Heart left ventricle (tissue), 16 donors: ENCODE measurements at regions not wholly inside any gene's neighbourhood (a gene's known extent, or its start where the extent isn't known, plus 50 kb on each side); places are given as distances from the start of the nearest gene placed in this dataset.

Source experiments
- ATAC-seq, 4 donors: fragments of 200-7000 bp; cut with Tn5 transposase; one replicate each; pipeline ENCODE4 v1.9.1; 2020 to 2022; ENCODE audit warnings: moderate library complexity in 4 of 4, mild to moderate bottlenecking in 3 of 4, moderate number of reproducible peaks in 1 of 4
- DNase-seq, 5 donors: peaks; one replicate each; pipeline ENCODE4 v3.0.0-alpha.2; 2020
- H3K27ac ChIP-seq, 12 donors: fragments of 200-600 bp; sonication (generic) in 4 of 12; one replicate each; pipeline versions ENCODE4 v1.5.0 to v1.8.0; 2016 to 2022; ENCODE audit warnings: mild to moderate bottlenecking in 2 of 12
- H3K27me3 ChIP-seq, 9 donors: fragments of 200-600 bp; sonication (generic) in 2 of 9; one replicate each; pipeline versions ENCODE4 v1.5.1 to v1.8.0; 2016 to 2022; ENCODE audit warnings: mild to moderate bottlenecking in 3 of 9
- H3K36me3 ChIP-seq, 9 donors: fragments of 200-600 bp; sonication (generic) in 2 of 9; one replicate each; pipeline versions ENCODE4 v1.5.0 to v1.8.0; 2018 to 2022; ENCODE audit warnings: mild to moderate bottlenecking in 2 of 9
- H3K4me1 ChIP-seq, 12 donors: fragments of 200-600 bp; sonication (generic) in 4 of 12; one replicate each; pipeline versions ENCODE4 v1.5.0 to v1.8.0; 2016 to 2022; ENCODE audit warnings: mild to moderate bottlenecking in 3 of 12
- H3K4me3 ChIP-seq, 12 donors: fragments of 200-600 bp; sonication (generic) in 4 of 12; one replicate each; pipeline versions ENCODE4 v1.5.0 to v1.8.0; 2017 to 2022; ENCODE audit warnings: mild to moderate bottlenecking in 9 of 12, moderate library complexity in 4 of 12
- H3K9me3 ChIP-seq, 12 donors: fragments of 200-600 bp; sonication (generic) in 4 of 12; one replicate each; pipeline versions ENCODE4 v1.5.0 to v1.8.0; 2016 to 2022; ENCODE audit warnings: mild to moderate bottlenecking in 1 of 12
- POLR2A ChIP-seq, 2 donors: fragments of 450-650 bp; IDR thresholded peaks; one replicate each; pipeline ENCODE4 v1.6.1; 2017; ENCODE audit warnings: antibody characterized with exemption in 2 of 2, mild to moderate bottlenecking in 2 of 2, moderate library complexity in 2 of 2
- WGBS, 4 donors: extraction: QIAGEN DNeasy Blood & Tissue Kit in 2 of 4; methylation state at CpG; one replicate each; pipeline versions ENCODE4 v1.1.5 to v1.1.7; 2013 to 2018; 5-methylcytosine and 5-hydroxymethylcytosine counted together
- intact Hi-C, 10 donors: fragments of 100-400 bp; cut with DNase I; formaldehyde crosslinking; loops; one replicate each; pipeline versions ENCODE4 v1.11.1 to v1.14.2; 2022
- TF ChIP-seq, protein P1 (sequence below), 12 donors: fragments of 200-600 bp; sonication (generic) in 4 of 12; IDR thresholded peaks; one replicate each; pipeline versions ENCODE4 v1.5.0 to v1.8.0; 2018 to 2022; ENCODE audit warnings: antibody characterized with exemption in 12 of 12, mild to moderate bottlenecking in 5 of 12
- donor health status: ischemic (EF 13 %, LVEDD 7.1; RV severe dilation, severe dysfunction).
- donor health status: healthy with polysubstance abuse.
- donor health status: DM: no; HTN: yes; CAD: no.
- donor health status: DM: no; HTN: no; CAD: no.
- donor health status: ischemic (EF 25% LVEDD 6.9; RV normal size, moderate dysfunction).
- donor health status: ischemic (EF 25% LVEDD 5.7; RV mildly dilated, moderate dysfunction).
- donor health status: healthy.
- donor health status: DM: yes; HTN: yes; CAD: no.
- donor health status: ischemic (EF 35%, LVEDD 5.7; RV mildly dilated, moderate dysfunction).
- donor health status: nonischemic (EF 11% LVEDD 7.7; RV severe dilation, severe dysfunction).
- donor health status: DM: yes; HTN: yes; CAD: no.
- donor health status: PGD.
- donor health status: ischemic (EF 29% LVEDD 5.4; RV normal size, mild dysfunction).
- donor health status: nonischemic (EF 23%, LVEDD 6.1; RV moderate dilation, normal function).

GRCh38 chr10:112006831-112007230, 176.7 kb downstream of the GPAM start:
- WGBS, 4 donors, result 62 to 80% (median 72%) methylated on average over 7 of the region's 7 CpGs
- H3K27ac ChIP-seq, result no peak overlapping the region
- intact Hi-C loops, result no loop called here
- H3K4me1 ChIP-seq, result no peaks in the 10 kb centered on the region
- no peak for TF ChIP-seq POLR2A (IDR thresholded peaks at IDR 0.05)
- TF ChIP-seq, protein P1, sequence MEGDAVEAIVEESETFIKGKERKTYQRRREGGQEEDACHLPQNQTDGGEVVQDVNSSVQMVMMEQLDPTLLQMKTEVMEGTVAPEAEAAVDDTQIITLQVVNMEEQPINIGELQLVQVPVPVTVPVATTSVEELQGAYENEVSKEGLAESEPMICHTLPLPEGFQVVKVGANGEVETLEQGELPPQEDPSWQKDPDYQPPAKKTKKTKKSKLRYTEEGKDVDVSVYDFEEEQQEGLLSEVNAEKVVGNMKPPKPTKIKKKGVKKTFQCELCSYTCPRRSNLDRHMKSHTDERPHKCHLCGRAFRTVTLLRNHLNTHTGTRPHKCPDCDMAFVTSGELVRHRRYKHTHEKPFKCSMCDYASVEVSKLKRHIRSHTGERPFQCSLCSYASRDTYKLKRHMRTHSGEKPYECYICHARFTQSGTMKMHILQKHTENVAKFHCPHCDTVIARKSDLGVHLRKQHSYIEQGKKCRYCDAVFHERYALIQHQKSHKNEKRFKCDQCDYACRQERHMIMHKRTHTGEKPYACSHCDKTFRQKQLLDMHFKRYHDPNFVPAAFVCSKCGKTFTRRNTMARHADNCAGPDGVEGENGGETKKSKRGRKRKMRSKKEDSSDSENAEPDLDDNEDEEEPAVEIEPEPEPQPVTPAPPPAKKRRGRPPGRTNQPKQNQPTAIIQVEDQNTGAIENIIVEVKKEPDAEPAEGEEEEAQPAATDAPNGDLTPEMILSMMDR (IDR thresholded peaks at IDR 0.05), result no peak
- H3K4me3 ChIP-seq, result no peak overlapping the region
- no peaks in the 10 kb centered on the region for H3K9me3 ChIP-seq
- no peaks in the 10 kb centered on the region for H3K27me3 ChIP-seq
- ATAC-seq, result no peak
- no peaks in the 10 kb centered on the region for H3K36me3 ChIP-seq
- no peak for DNase-seq

GRCh38 chr10:112022196-112022595, 161.4 kb downstream of the GPAM start:
- TF ChIP-seq POLR2A (IDR thresholded peaks at IDR 0.05), result no peak
- TF ChIP-seq, protein P1 (IDR thresholded peaks at IDR 0.05), result no peak
- no peaks in the 10 kb centered on the region for H3K4me1 ChIP-seq
- ATAC-seq (no peak), DNase-seq (no peak)
- H3K27me3 ChIP-seq, result no peaks in the 10 kb centered on the region
- 43 to 64% (median 51%) methylated on average over 1 of the region's 1 CpG for WGBS, 4 donors
- H3K4me3 ChIP-seq, result no peak overlapping the region
- no peak overlapping the region for H3K27ac ChIP-seq
- intact Hi-C loops, result no loop called here
- peaks cover 0 to 3% (median 0%) of the 10 kb centered on the region in 12 donors for H3K9me3 ChIP-seq
- no peaks in the 10 kb centered on the region for H3K36me3 ChIP-seq

- TF ChIP-seq, protein P1 (IDR thresholded peaks at IDR 0.05), result no peak
- TF ChIP-seq POLR2A (IDR thresholded peaks at IDR 0.05), result no peak
- intact Hi-C loops, result no loop called here
- Histone ChIP-seq H3K4me3 (no peak overlapping the region), H3K27me3 (no peaks in the 10 kb centered on the region), H3K27ac (no peak overlapping the region), H3K36me3 (no peaks in the 10 kb centered on the region), H3K9me3 (peaks cover 0 to 2% (median 0%) of the 10 kb centered on the region in 12 donors), H3K4me1 (no peaks in the 10 kb centered on the region)
- no peak for DNase-seq
- ATAC-seq, result no peak
Measured at GRCh38 chr10:112024079-112024478, 159.5 kb downstream of the GPAM start.

DNA sequence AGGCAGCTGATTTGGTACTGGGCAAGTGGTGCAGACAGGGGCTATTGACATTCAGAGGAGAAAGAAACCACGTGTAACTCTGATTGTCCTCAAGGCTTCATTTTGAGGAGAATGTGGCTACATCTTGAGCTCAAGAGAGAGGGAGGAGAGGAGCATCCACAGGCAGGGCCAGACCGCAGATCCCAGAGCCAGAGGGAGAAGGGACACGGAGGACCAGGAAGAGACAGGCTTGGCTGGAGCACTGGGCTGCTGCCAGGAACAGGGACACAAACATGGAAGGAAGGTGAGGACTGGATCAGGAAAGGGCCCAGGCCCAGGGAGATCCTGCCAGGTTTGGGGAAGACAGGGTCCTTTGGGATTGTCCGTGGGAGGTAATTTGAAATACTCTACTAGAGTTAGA, 158.3 kb downstream of the GPAM start:
- peaks cover 0 to 14% (median 8%) of the 10 kb centered on the region in 12 donors for H3K9me3 ChIP-seq
- intact Hi-C loops, result no loop called here
- H3K27ac ChIP-seq, result no peak overlapping the region
- H3K4me1 ChIP-seq, result no peaks in the 10 kb centered on the region
- H3K27me3 ChIP-seq, result no peaks in the 10 kb centered on the region
- H3K4me3 ChIP-seq, result no peak overlapping the region
- no peak for TF ChIP-seq POLR2A (IDR thresholded peaks at IDR 0.05)
- TF ChIP-seq, protein P1 (IDR thresholded peaks at IDR 0.05), result no peak
- no peak for ATAC-seq
- DNase-seq, result no peak
- 73 to 82% (median 77%) methylated on average over 4 of the region's 4 CpGs for WGBS, 4 donors
- H3K36me3 ChIP-seq, result no peaks in the 10 kb centered on the region
